ENCODE measurements at regions not wholly inside any gene's neighbourhood (a gene's known extent, or its start where the extent isn't known, plus 50 kb on each side); places are given as distances from the start of the nearest gene placed in this dataset.

DNA sequence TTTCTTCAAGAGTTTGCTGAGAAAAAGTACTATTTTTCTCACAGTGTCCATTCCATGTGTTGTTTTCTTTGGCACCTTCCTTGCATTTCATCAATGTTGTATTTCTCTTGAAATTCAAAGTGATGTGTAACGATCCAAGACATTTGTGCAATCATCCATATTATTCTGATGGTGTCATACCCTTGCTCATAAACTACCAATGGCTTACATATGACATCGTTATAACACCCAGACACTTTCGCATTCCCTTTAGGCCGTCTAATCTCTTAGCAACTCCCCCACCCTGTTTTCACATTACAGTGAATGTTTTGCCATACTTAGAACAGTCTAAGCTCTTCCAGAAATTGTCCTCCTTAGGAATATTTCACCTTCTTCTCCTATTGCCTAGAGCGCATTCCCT is 1779.0 kb downstream of the PCDH7 start:
- Histone ChIP-seq H3K4me1 (ENCODE audit: control insufficient read depth in 2 of 2, insufficient read depth in 2 of 2, low read length in 1 of 2) (no peaks in the 10 kb centered on the region), H3K27me3 (ENCODE audit: control insufficient read depth in 1 of 2, insufficient read depth in 2 of 2, low read length in 2 of 2) (no peaks in the 10 kb centered on the region), H3K9me3 (ENCODE audit: control insufficient read depth in 2 of 2, insufficient read depth in 1 of 2, low read depth in 1 of 2, low read length in 1 of 2) (no peaks in the 10 kb centered on the region), H3K4me3 (ENCODE audit: low read depth in 1 of 2, low read length in 2 of 2) (no peak overlapping the region), H3K36me3 (ENCODE audit: control insufficient read depth in 2 of 2, insufficient read depth in 2 of 2, low read length in 1 of 2) (no peaks in the 10 kb centered on the region), H3K27ac (ENCODE audit: low read depth in 2 of 2, low read length in 1 of 2) (no peak overlapping the region)
- 77 to 79% methylated on average over 5 of the region's 5 CpGs for WGBS, 2 donors

GRCh38 chr4:32503241-32503640 is 1783.1 kb downstream of the PCDH7 start:
- Histone ChIP-seq H3K4me3 (ENCODE audit: low read depth in 1 of 2, low read length in 2 of 2) (no peak overlapping the region), H3K9me3 (ENCODE audit: control insufficient read depth in 2 of 2, insufficient read depth in 1 of 2, low read depth in 1 of 2, low read length in 1 of 2) (peaks cover 0 to 5% of the 10 kb centered on the region in 2 donors), H3K4me1 (ENCODE audit: control insufficient read depth in 2 of 2, insufficient read depth in 2 of 2, low read length in 1 of 2) (no peaks in the 10 kb centered on the region), H3K27me3 (ENCODE audit: control insufficient read depth in 1 of 2, insufficient read depth in 2 of 2, low read length in 2 of 2) (no peaks in the 10 kb centered on the region), H3K36me3 (ENCODE audit: control insufficient read depth in 2 of 2, insufficient read depth in 2 of 2, low read length in 1 of 2) (no peaks in the 10 kb centered on the region), H3K27ac (ENCODE audit: low read depth in 2 of 2, low read length in 1 of 2) (no peak overlapping the region)
- WGBS, 2 donors = 92 to 96% methylated on average over 3 of the region's 3 CpGs

- no peaks in the 10 kb centered on the region for H3K4me1 ChIP-seq (ENCODE audit: control insufficient read depth in 2 of 2, insufficient read depth in 2 of 2, low read length in 1 of 2)
- 76 to 86% methylated on average over 2 of the region's 2 CpGs for WGBS, 2 donors
Observed at GRCh38 chr4:32506067-32506466, 1785.9 kb downstream of the PCDH7 start.

DNA sequence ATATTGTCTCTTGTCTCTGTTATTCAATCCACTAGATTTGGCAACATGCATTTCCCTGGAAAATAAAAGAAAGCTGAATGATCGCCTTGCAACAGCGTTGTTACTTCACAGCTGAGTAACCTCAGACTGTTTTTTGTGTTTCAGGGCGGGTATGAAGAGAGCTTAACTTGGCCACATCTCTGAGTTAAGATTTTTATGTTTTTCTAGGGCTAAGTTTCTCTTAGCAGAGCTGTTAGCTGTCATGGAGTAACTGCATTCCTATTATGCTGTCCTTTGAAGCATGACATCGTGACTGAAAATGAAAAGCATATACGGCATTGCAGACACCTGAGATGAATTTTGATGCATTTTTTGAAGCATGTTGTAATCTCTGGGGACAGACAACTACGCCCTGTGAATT is 1798.9 kb downstream of the PCDH7 start:
- H3K9me3 ChIP-seq (ENCODE audit: control insufficient read depth in 2 of 2, insufficient read depth in 1 of 2, low read depth in 1 of 2, low read length in 1 of 2) = no peaks in the 10 kb centered on the region
- H3K4me1 ChIP-seq (ENCODE audit: control insufficient read depth in 2 of 2, insufficient read depth in 2 of 2, low read length in 1 of 2) = no peaks in the 10 kb centered on the region
- no peaks in the 10 kb centered on the region for H3K27me3 ChIP-seq (ENCODE audit: control insufficient read depth in 1 of 2, insufficient read depth in 2 of 2, low read length in 2 of 2)
- 36 to 58% methylated on average over 6 of the region's 6 CpGs for WGBS, 2 donors
- H3K36me3 ChIP-seq (ENCODE audit: control insufficient read depth in 2 of 2, insufficient read depth in 2 of 2, low read length in 1 of 2) = no peaks in the 10 kb centered on the region
- H3K4me3 ChIP-seq (ENCODE audit: low read depth in 1 of 2, low read length in 2 of 2) = no peak overlapping the region
- no peak overlapping the region for H3K27ac ChIP-seq (ENCODE audit: low read depth in 2 of 2, low read length in 1 of 2)

More at GRCh38 chr4:32506067-32506466, 1785.9 kb downstream of the PCDH7 start:
- Histone ChIP-seq H3K4me3 (ENCODE audit: low read depth in 1 of 2, low read length in 2 of 2) (no peak overlapping the region), H3K27ac (ENCODE audit: low read depth in 2 of 2, low read length in 1 of 2) (no peak overlapping the region), H3K27me3 (ENCODE audit: control insufficient read depth in 1 of 2, insufficient read depth in 2 of 2, low read length in 2 of 2) (no peaks in the 10 kb centered on the region), H3K9me3 (ENCODE audit: control insufficient read depth in 2 of 2, insufficient read depth in 1 of 2, low read depth in 1 of 2, low read length in 1 of 2) (peaks cover 0 to 5% of the 10 kb centered on the region in 2 donors), H3K36me3 (ENCODE audit: control insufficient read depth in 2 of 2, insufficient read depth in 2 of 2, low read length in 1 of 2) (no peaks in the 10 kb centered on the region)

DNA sequence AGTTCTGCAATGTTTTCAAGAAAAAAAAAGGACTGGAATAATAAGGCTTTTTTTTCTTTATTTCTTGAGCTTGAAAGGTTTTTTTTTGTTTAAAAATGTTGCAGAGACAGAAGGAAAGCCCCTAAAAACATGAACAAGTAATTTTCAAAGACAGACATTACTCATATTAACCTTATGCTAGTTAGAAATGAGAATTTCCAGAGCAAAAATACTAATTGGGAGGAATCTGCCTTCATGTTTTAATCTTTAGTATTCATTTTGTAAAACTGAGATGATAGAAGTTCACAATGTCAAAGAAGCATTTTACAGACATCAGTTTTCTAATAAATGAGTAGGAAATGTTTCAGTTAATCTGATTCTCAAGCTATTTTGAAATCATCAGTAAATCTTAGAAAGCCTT is 1805.3 kb downstream of the PCDH7 start:
- Histone ChIP-seq H3K36me3 (ENCODE audit: control insufficient read depth in 2 of 2, insufficient read depth in 2 of 2, low read length in 1 of 2) (no peaks in the 10 kb centered on the region), H3K27ac (ENCODE audit: low read depth in 2 of 2, low read length in 1 of 2) (no peak overlapping the region), H3K4me3 (ENCODE audit: low read depth in 1 of 2, low read length in 2 of 2) (no peak overlapping the region), H3K4me1 (ENCODE audit: control insufficient read depth in 2 of 2, insufficient read depth in 2 of 2, low read length in 1 of 2) (no peaks in the 10 kb centered on the region), H3K27me3 (ENCODE audit: control insufficient read depth in 1 of 2, insufficient read depth in 2 of 2, low read length in 2 of 2) (no peaks in the 10 kb centered on the region), H3K9me3 (ENCODE audit: control insufficient read depth in 2 of 2, insufficient read depth in 1 of 2, low read depth in 1 of 2, low read length in 1 of 2) (no peaks in the 10 kb centered on the region)

DNA sequence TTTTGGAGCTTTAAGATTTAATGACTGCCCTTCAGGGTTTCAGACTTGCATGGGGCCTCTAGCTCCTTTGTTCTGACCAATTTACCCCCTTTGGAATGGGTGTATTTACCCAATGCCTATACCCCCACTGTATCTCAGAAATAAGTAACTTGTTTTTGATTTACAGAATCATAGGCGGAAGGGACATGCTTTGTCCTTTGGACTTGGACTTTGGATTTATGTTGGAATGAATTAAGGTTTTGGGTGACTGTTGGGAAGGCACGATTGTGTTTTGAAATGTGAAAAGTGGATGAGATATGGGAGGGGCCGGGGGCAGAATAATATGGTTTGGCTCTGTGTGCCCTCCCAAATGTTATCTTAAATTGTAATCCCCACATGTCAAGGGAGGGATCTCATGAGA is 1824.7 kb downstream of the PCDH7 start:
- Histone ChIP-seq H3K27me3 (ENCODE audit: control insufficient read depth in 1 of 2, insufficient read depth in 2 of 2, low read length in 2 of 2) (no peaks in the 10 kb centered on the region), H3K36me3 (ENCODE audit: control insufficient read depth in 2 of 2, insufficient read depth in 2 of 2, low read length in 1 of 2) (no peaks in the 10 kb centered on the region), H3K4me3 (ENCODE audit: low read depth in 1 of 2, low read length in 2 of 2) (no peak overlapping the region), H3K27ac (ENCODE audit: low read depth in 2 of 2, low read length in 1 of 2) (no peak overlapping the region), H3K4me1 (ENCODE audit: control insufficient read depth in 2 of 2, insufficient read depth in 2 of 2, low read length in 1 of 2) (no peaks in the 10 kb centered on the region), H3K9me3 (ENCODE audit: control insufficient read depth in 2 of 2, insufficient read depth in 1 of 2, low read depth in 1 of 2, low read length in 1 of 2) (peaks cover 0 to 4% of the 10 kb centered on the region in 2 donors)
- WGBS, 2 donors = 78 to 86% methylated on average over 3 of the region's 3 CpGs

DNA sequence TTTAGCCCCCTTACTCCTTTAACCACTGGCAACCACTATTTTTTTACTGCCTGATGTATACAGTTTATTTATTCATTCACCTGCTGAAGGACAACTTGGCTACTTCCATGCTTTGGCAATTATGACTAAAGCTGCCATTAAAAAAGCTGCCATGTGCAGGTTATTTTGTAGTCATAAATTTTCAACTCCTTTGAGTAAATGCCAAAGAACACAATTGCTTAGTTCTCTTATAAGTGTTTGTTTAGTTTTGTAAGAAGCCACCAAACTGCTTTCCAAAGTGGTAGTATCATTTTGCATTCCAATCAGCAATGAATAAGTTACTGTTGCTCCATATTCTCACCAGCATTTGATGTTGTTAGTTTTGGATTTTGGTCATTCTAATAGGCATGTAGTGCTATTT is 1831.8 kb downstream of the PCDH7 start:
- Histone ChIP-seq H3K27ac (ENCODE audit: low read depth in 2 of 2, low read length in 1 of 2) (no peak overlapping the region), H3K36me3 (ENCODE audit: control insufficient read depth in 2 of 2, insufficient read depth in 2 of 2, low read length in 1 of 2) (no peaks in the 10 kb centered on the region), H3K27me3 (ENCODE audit: control insufficient read depth in 1 of 2, insufficient read depth in 2 of 2, low read length in 2 of 2) (no peaks in the 10 kb centered on the region), H3K4me1 (ENCODE audit: control insufficient read depth in 2 of 2, insufficient read depth in 2 of 2, low read length in 1 of 2) (no peaks in the 10 kb centered on the region), H3K9me3 (ENCODE audit: control insufficient read depth in 2 of 2, insufficient read depth in 1 of 2, low read depth in 1 of 2, low read length in 1 of 2) (no peaks in the 10 kb centered on the region), H3K4me3 (ENCODE audit: low read depth in 1 of 2, low read length in 2 of 2) (no peak overlapping the region)

DNA sequence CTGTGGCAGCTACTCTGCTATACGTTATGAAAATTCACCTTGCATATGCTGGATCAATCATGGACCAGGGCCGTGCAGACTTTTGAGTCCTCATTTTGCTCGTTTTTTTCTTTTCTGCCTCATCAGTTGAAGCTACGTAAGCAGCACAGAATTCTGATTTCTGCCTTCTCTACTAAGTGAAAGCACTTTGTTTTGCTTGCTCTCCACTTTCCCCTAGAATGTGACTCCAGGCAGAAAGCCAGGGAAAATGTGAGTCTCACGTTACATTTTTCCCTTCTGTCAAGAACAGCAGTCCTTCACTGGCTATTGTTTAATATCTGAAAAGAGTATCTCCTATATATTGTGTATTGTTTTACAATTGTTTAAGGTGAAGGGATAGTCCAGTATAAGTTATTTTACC is 1840.1 kb downstream of the PCDH7 start:
- Histone ChIP-seq H3K4me1 (ENCODE audit: control insufficient read depth in 2 of 2, insufficient read depth in 2 of 2, low read length in 1 of 2) (no peaks in the 10 kb centered on the region), H3K27me3 (ENCODE audit: control insufficient read depth in 1 of 2, insufficient read depth in 2 of 2, low read length in 2 of 2) (no peaks in the 10 kb centered on the region), H3K27ac (ENCODE audit: low read depth in 2 of 2, low read length in 1 of 2) (no peak overlapping the region), H3K9me3 (ENCODE audit: control insufficient read depth in 2 of 2, insufficient read depth in 1 of 2, low read depth in 1 of 2, low read length in 1 of 2) (no peaks in the 10 kb centered on the region), H3K36me3 (ENCODE audit: control insufficient read depth in 2 of 2, insufficient read depth in 2 of 2, low read length in 1 of 2) (no peaks in the 10 kb centered on the region), H3K4me3 (ENCODE audit: low read depth in 1 of 2, low read length in 2 of 2) (no peak overlapping the region)
- WGBS, 2 donors = 40 to 42% methylated on average over 5 of the region's 5 CpGs

GRCh38 chr4:32562010-32562409 is 1841.8 kb downstream of the PCDH7 start:
- H3K4me3 ChIP-seq (ENCODE audit: low read depth in 1 of 2, low read length in 2 of 2) = no peak overlapping the region
- no peaks in the 10 kb centered on the region for H3K9me3 ChIP-seq (ENCODE audit: control insufficient read depth in 2 of 2, insufficient read depth in 1 of 2, low read depth in 1 of 2, low read length in 1 of 2)
- WGBS, 2 donors = 85 to 87% methylated on average over 3 of the region's 3 CpGs
- H3K36me3 ChIP-seq (ENCODE audit: control insufficient read depth in 2 of 2, insufficient read depth in 2 of 2, low read length in 1 of 2) = no peaks in the 10 kb centered on the region
- H3K4me1 ChIP-seq (ENCODE audit: control insufficient read depth in 2 of 2, insufficient read depth in 2 of 2, low read length in 1 of 2) = no peaks in the 10 kb centered on the region
- H3K27ac ChIP-seq (ENCODE audit: low read depth in 2 of 2, low read length in 1 of 2) = no peak overlapping the region
- no peaks in the 10 kb centered on the region for H3K27me3 ChIP-seq (ENCODE audit: control insufficient read depth in 1 of 2, insufficient read depth in 2 of 2, low read length in 2 of 2)

DNA sequence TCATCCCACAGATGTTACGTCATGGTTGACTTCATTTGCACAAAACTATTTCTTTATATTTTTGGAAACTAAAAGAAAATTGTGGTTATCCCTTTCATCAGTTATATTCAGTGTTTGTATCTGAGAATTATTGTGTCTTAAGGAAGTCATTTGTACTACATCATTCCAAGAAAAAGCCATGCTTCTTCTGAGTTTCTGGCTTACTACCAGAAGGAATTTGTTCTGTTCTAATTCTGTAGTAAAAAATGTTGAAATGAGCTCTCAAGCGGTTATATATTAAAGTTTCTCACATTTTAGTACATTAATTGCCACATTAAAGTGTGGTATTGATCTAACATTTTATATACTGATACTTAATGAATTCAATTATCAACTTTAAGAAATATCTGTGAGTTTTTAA is 1844.5 kb downstream of the PCDH7 start:
- 38 to 58% methylated on average over 2 of the region's 2 CpGs for WGBS, 2 donors
- Histone ChIP-seq H3K27ac (ENCODE audit: low read depth in 2 of 2, low read length in 1 of 2) (no peak overlapping the region), H3K4me3 (ENCODE audit: low read depth in 1 of 2, low read length in 2 of 2) (no peak overlapping the region), H3K9me3 (ENCODE audit: control insufficient read depth in 2 of 2, insufficient read depth in 1 of 2, low read depth in 1 of 2, low read length in 1 of 2) (no peaks in the 10 kb centered on the region), H3K36me3 (ENCODE audit: control insufficient read depth in 2 of 2, insufficient read depth in 2 of 2, low read length in 1 of 2) (no peaks in the 10 kb centered on the region), H3K27me3 (ENCODE audit: control insufficient read depth in 1 of 2, insufficient read depth in 2 of 2, low read length in 2 of 2) (no peaks in the 10 kb centered on the region), H3K4me1 (ENCODE audit: control insufficient read depth in 2 of 2, insufficient read depth in 2 of 2, low read length in 1 of 2) (no peaks in the 10 kb centered on the region)

Data from esophagus (tissue), 2 donors.